ENCODE measurements at regions not wholly inside any gene's neighbourhood (a gene's known extent, or its start where the extent isn't known, plus 50 kb on each side); places are given as distances from the start of the nearest gene placed in this dataset.

DNA sequence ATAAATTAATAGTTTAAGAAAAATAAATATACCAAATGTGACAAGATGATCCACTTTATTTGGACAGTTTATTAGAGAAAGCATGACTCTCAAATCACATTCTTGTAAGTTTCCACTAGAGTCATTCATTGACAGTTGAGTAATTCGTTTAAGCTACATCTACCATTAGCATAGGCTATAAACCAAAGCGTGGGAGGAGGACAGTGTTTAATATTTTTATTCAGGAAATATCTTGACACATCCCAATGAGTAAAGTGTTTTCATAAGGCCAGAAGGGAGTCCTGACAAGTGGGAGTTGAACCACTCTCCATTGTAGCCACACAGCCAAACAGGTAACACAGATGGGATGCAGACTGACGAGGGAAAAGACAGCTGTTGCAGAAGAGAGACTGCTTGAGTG, 386.5 kb upstream of the SEMA3D start:
- intact Hi-C loops (cut with DNase I), result no loop called here
- DNase-seq (ENCODE audit: low spot score), result no peak

DNA sequence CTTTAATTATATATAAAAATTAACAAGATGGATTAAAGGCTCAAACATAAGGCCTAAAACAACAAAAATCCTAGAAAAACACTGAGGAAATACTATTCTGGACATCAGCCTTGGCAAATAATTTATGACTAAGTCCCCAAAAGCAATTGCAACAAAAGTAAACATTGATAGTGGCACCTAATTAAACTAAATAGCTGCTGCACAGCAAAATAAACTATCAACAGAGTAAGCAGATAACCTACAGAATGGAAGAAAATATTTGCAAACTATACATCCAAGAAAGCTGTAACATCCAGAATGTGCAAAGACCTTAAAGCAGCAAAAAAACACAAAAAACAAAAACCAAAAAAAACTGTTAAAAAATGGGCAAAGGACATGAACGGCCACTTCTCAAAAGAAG, 384.0 kb upstream of the SEMA3D start:
- no peak for DNase-seq (ENCODE audit: low spot score)
- intact Hi-C loops (cut with DNase I), result no loop called here

DNA sequence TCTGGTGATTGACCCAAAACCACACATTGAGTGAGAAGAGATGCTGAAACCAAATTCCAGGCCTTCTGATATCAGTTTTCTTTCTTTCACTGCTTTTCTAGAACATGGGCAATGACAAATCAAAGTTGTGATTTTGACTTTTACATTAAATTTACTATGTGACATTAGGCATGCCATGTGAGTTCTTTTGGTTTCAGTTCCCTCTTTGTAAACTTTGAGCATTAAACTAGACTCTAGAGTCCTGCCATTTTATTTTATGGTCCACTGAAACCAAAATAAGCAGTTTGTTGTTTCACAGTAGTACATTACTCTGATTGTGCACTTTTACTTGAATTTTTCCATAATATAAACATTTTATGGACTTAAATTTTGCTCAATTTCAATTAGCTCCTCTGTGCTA, 381.1 kb upstream of the SEMA3D start:
- no peak for DNase-seq (ENCODE audit: low spot score)
- intact Hi-C loops (cut with DNase I), result no loop called here

DNA sequence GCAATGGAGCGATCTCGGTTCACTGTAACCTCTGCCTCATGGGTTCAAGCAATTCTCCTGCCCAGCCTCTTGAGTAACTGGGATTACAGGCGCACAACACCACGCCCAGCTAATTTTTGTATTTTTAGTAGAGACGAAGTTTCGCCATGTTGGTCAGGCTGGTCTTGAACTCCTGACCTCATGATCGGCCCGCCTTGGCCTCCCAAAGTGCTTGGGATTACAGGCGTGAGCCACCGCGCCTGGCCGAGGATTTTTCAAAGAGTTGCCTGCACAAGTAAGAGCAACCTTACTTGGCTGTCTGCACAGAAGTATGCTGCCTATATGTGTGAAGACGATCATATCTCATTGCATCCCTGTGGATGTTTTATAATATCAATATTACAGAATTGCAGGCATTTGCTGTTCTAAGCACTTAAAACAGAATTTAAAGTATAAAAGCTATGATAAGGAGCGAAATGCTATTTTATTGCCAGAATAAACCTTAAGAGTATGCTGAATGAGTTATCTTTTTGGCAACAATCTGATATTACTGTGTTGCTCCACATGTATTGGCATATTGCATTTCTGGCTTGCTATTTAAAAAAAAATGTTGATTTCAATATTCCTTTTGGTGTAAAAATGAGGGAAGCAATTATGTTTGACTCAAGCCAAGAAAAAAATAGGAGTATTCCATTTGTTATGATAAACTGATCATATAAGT, 379.4 kb upstream of the SEMA3D start:
- intact Hi-C loops (cut with DNase I), result no loop called here
- DNase-seq (ENCODE audit: low spot score), result peak; percentile 69

DNA sequence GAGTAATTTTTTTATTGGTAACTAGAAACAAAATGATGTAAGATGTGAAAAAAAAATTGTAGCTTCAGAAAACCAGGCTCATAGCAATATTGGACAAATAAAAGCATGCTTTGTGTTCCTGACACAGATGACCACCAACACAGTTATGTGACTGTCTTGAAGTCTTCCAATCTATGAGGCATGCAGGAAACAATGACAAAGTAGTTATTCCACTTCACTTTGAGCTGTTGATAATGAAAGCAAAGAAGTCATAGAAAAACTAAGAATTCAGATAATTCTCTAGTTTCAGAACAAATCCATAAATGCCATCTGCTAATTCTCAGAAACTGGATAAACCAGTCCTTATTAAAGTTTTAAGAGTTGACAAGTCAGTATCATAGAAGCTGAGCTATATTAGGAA, 378.4 kb upstream of the SEMA3D start:
- DNase-seq (ENCODE audit: low spot score), result no peak
- intact Hi-C loops (cut with DNase I), result no loop called here

DNA sequence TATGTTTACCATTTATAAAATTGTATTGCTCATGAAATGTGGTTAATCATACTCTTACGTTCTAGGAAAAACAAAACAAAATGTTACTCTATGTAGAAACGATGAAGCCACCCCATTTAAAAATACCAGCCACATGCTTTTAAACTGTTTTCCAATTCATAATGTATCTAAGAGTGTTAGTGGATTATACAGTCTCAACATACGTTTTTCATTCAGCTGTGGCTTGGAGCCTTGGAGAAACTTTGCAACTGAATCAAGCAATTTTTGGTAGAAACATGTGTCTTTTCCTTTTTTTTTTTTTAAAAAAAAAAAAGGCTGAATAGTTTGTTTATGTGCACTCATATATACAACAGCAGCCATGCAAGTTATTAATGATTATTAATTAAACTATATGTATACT, 378.0 kb upstream of the SEMA3D start:
- intact Hi-C loops (cut with DNase I), result no loop called here
- no peak for DNase-seq (ENCODE audit: low spot score)

DNA sequence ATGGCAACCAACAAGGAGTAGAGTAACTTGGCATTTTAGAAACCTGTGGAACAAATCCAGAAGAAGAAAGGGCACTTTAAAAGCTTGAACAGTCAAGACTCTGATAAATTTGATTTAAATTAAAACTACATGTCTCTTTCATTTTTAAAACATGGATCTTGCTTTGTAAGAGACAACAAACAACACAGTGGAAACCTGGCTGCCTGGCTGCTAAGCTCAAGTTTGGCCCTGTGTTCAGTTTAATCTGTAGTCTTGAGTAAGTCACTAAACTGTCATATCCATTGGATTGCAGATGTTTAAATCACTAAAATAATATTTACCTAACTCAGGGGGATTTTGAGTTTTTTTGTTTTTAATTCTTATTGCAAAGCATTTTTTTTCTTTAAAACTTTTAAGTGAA, 374.9 kb upstream of the SEMA3D start:
- no peak for DNase-seq (ENCODE audit: low spot score)
- intact Hi-C loops (cut with DNase I), result no loop called here

DNA sequence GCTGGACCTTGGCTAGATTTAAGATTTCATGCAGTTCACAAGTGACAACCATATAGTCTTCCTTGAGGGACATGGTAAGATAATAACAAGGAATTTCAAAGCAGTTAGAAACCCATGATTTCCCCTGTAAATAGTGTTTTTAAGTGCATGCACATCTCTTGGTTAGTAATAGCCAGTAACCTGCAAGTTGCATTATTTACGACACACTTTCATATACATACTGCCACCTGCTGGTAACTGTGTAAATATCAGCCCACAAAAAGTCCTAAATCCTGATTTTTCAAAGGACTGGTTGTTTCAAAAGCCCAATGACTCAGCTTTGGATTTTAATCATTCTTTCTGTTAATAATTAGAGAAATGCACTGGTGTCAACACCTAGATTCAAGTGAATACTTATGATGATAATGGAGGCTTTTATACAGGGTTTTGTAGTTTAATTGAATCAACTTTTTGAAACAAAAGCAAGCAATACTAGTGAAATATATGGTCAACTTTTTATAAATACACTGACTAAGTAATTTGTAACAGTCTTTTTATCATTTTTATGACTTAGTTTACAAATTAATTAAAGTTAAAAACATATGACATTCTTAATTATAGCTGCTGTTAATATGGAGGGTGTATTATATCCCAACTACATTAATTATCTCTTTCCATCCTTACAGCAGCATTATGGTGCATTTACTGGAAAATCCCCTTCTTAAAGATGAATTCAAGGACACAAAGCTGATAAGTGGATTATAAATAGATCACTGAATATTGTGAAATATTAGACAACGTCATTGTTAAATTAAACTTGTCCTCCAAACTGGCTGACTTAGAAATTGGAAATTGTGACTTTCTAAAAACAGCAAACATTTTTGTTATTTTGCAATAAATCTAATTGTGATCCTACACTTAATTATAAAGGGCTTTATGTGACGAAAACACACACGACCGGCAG, 367.7 kb upstream of the SEMA3D start:
- no peak for DNase-seq (ENCODE audit: low spot score)
- intact Hi-C loops (cut with DNase I), result loop anchor here in 1 of 2 donors (10.0 kb wide), 1 partner anchor 1310 kb away; no protein-coding TSS in a partner anchor

DNA sequence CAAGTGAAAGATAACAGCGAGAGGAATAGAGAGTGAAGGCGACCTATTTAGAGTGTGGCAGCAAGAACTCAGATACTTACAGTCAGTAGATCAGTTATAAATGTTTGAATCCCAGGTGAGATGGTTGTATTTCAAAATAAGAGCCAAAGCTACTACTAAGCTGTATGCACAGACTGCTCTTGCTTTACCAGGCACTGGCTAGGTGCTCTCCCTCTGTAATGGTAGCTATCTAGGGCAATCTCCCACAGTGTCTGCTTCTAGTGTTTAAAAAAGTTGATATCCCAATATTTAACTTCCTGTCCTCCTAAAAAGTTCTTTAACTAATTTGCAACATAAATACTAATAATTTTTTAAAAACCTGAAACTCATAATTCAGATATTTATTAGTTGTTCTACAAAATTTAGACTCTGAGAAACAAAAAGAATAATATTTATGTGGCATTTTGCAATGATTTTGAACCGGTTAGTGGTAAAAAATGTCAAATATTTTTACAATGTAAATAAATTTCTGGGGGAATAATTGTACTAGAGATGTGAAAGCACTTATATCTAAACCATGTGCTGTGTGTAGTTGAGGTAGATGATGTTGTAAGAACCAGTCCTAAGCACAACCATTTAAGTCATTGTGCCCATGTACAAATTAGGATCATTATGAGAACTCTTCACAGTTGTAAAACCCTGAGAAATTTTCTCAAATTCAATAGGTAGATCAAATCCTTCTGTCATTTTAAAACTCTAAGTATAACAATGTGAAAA, 349.3 kb upstream of the SEMA3D start:
- intact Hi-C loops (cut with DNase I), result loop anchor here in 1 of 2 donors (10.0 kb wide), 1 partner anchor 559 kb away; no protein-coding TSS in a partner anchor
- DNase-seq (ENCODE audit: low spot score), result no peak

DNA sequence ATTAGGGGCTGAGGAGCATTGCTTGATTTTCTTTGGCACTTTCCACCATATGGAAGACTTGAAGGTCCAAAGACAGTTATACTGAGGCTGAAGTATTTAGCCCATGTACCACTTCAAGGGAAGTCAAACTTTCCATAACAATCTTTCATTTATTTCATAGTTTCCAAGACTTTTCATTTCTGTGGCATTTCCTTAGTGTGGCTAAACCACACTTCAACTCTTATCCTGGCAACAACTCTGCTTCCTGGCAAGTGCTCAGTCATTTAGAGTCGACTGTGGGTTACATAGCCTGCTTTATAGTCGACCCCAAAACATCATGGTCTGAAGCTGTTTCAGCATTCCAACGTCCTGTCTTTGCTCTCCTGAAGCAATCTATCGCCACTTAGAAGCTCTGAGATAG, 343.0 kb upstream of the SEMA3D start:
- DNase-seq (ENCODE audit: low spot score), result no peak
- intact Hi-C loops (cut with DNase I), result loop anchor here in 1 of 2 donors (10.0 kb wide), 1 partner anchor 565 kb away; no protein-coding TSS in a partner anchor

DNA sequence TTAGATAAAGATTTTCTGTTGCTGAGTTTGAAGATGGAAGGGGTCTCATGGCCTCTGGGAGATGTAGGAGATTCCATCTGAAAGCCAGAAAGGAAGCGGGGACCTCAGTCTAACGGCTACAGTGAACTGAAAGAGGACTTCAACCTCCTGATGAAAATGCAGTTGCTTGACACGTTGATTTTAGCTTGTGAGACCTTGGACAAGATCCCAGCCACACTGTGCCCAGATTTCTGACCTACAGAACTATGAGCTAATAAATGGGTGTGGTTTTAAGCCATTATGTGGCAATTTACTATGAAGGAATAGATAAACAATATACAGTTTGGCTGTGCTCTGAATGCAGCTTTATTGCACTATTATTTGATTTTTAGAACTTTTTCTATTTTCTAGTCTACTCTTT, 342.3 kb upstream of the SEMA3D start:
- no peak for DNase-seq (ENCODE audit: low spot score)
- intact Hi-C loops (cut with DNase I), result no loop called here

DNA sequence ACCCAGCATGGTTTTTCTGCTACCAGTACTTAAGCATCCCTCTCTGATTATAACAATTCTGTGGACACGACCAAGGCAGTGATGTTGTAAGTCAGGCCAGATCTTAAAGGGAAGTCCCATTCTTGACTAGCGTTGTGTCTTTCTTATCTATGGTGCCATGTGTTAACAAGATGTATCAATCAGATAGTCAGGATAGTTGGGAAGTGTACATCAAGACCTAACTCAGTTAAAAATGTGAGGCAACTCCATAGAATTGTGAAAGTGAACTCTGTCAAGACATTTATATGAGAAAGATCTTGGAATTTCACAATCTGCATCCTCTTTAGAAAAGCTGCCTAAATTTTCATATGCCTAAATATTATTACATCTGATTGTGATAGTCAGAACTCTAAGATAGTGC, 341.7 kb upstream of the SEMA3D start:
- DNase-seq (ENCODE audit: low spot score), result no peak
- intact Hi-C loops (cut with DNase I), result no loop called here

DNA sequence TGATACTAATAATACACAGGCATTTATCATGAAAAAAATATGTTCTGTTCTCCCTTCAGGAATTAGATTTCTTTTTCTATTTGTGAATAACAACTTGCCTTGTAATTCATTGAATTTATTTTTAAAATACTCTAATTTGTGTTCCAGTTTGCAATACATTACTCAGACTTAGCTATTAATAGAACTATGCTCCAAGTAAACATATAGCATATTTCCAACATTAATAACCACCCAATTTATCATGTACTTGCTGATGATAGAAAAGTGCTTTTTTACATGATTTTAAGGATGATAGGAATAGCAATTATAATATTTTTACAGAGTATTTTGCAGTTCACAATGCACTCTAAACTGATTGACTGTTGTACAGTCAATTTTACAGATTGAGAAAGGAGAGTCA, 338.8 kb upstream of the SEMA3D start:
- intact Hi-C loops (cut with DNase I), result no loop called here
- DNase-seq (ENCODE audit: low spot score), result no peak

DNA sequence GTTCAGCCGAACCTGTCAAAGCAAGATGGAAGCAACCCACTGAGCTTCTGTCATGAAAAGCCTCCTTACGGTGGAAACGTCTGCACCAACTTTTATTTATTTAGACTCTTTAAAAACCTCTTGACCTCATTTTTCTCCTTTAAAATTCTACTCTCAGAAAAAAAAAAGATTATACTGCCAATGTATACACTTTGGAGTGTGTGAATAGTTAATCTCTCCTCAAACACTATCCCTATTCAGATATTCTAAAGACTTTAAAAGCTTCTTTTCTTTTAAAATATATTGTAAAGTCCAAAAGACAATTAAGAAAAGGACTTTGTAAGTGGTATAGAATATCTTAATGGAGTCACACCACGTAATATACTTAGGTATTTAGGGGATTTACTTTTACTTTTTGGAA, 335.2 kb upstream of the SEMA3D start:
- intact Hi-C loops (cut with DNase I), result no loop called here
- DNase-seq (ENCODE audit: low spot score), result no peak

DNA sequence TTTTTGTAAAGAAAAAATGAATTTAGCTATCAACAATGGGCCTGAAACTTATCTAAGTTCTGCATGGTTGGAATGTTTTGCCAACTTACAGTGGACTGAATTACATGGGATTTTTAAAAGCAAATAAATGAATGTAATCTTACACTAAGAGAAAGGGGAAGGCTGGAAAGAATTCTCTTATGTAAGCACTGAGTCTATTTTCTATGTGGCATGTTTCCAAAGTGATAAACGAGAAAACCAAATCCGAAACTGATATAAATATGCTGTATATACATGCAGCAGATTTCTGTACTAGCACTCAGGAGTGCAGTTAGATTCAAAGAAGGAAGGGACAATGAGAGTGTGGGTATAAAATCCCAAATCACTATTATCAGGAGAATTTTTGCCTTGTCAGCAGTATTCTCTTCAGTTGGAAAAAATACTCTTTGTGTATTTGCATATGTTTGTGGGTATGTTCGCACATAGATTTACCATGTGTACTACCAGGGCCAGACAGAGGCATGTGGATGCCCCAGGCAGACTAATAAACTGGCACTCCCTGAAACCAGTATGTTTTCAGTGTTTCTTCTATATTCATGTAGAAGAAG, 334.3 kb upstream of the SEMA3D start:
- intact Hi-C loops (cut with DNase I), result no loop called here
- DNase-seq (ENCODE audit: low spot score), result no peak

DNA sequence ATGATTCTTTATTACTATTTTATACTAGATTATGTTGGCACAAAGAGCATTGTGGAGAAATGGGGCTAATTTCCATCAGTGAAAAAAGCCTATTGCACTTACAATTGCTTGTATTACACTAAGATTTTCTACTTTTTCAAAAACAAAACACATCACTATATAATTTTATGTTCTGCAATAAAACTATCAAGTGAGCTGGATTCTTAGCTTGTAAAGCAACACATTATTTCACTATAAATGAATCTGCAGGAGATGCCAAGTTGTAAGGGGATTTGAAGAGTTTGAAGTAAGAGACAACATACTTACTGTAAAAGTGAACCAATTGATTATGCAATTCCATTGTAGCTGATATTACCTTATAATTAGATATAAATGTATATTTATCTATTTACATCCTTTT, 333.3 kb upstream of the SEMA3D start:
- intact Hi-C loops (cut with DNase I), result no loop called here
- DNase-seq (ENCODE audit: low spot score), result no peak

DNA sequence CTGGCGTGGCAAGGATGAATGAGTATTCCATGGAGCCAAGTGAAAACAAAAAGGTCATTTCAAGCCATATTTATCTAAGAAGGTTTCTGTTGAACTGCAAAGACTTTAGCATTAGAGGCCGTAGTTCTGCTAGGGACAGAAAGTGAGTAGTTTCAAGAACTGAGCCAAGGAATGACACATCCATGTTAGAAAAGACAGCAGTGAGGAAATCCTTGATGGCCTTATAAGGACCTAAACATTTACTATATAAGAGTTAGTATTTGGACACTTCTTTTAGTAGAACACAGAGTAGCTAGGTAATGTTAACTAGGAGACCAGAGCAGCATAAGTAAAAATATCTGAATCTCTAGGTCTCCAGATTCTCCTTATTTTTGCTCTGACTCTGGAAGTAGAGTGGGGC, 329.8 kb upstream of the SEMA3D start:
- DNase-seq (ENCODE audit: low spot score), result no peak
- intact Hi-C loops (cut with DNase I), result loop anchor here in 1 of 2 donors (1.0 kb wide), 1 partner anchor 11 kb away; no protein-coding TSS in a partner anchor

DNA sequence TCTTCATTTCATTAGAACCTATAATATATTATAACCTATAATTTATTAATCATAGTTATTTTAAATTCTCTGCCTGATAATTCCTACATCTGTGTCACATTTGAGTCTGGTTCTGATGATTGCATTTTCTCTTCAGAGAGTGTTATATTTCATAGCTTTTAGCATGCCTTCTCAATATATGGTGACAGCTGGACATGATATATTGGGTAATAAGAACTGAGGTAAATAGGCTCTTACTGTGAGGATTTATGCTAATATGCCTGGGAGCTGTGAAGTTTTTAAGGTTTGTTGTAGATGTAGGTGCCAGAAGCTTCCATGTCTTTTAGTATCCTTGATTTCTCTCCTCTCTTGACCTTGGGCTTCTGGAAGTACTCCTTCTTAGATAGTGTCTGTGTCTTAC, 325.9 kb upstream of the SEMA3D start:
- intact Hi-C loops (cut with DNase I), result no loop called here
- no peak for DNase-seq (ENCODE audit: low spot score)

DNA sequence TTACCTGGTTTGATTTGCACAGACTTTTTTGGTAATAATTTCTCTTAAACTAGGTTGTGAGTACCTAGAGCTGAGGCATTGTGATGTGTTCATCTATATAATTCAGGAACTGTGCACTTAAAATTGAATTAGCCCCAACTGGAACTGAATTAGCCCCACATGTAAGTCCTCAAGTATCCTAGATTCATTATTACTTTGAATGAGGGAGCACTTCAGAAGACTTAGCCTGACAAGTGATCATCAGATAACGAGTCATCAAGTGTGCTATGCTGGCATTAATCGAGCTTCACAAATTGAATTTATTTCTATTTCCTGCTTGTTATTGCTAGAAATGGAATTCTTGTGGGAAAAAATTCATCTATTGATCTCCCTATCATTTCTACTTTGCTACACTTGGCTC, 323.4 kb upstream of the SEMA3D start:
- no peak for DNase-seq (ENCODE audit: low spot score)
- intact Hi-C loops (cut with DNase I), result no loop called here

DNA sequence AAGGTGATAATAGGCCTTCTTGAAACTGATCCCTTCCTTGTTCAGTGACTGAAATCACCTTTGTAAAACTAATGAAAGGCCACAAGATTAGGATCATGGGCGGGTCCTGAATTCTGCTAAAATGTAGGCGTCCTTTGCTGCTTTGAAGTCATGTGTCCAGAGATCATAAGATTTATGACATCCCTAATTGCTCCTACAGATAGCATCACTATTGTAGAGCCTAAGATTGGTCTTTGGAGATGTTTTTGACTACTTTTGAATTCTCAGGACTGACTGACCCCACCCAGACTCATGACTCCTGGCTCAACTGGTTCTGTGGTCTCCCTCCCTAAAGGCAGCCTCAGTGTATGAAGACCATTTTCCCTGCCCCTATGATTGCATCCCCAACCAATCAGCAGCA, 322.6 kb upstream of the SEMA3D start:
- no peak for DNase-seq (ENCODE audit: low spot score)
- intact Hi-C loops (cut with DNase I), result no loop called here
